Aorta (tissue), 5 donors: ENCODE measurements at regions not wholly inside any gene's neighbourhood (a gene's known extent, or its start where the extent isn't known, plus 50 kb on each side); places are given as distances from the start of the nearest gene placed in this dataset.

Experiments
- ATAC-seq: fragments of 200-7000 bp; cut with Tn5 transposase; one replicate; pipeline ENCODE4 v1.9.1; 2022; ENCODE audit warnings: moderate library complexity; ENCODE audit not compliant: low FRiP score
- DNase-seq, 2 donors: peaks; one replicate each; pipeline ENCODE4 v3.0.0-alpha.2; 2020
- H3K27ac ChIP-seq, 2 donors: one replicate each; pipeline ENCODE4 v1.5.1; 2013; ENCODE audit warnings: low read length in 2 of 2, mild to moderate bottlenecking in 2 of 2, moderate library complexity in 2 of 2, control low read depth in 1 of 2, inconsistent platforms in 1 of 2, low read depth in 1 of 2
- H3K27me3 ChIP-seq, 2 donors: one replicate each; pipeline ENCODE4 v1.6.1; 2013; ENCODE audit warnings: control low read depth in 1 of 2, low read length in 1 of 2, mild to moderate bottlenecking in 1 of 2, moderate library complexity in 1 of 2; ENCODE audit not compliant: insufficient read depth in 2 of 2, control insufficient read depth in 1 of 2
- H3K36me3 ChIP-seq, 2 donors: one replicate each; pipeline ENCODE4 v1.6.1; 2013; ENCODE audit warnings: control low read depth in 1 of 2, low read length in 1 of 2, mild to moderate bottlenecking in 1 of 2; ENCODE audit not compliant: insufficient read depth in 2 of 2, control insufficient read depth in 1 of 2
- H3K4me1 ChIP-seq, 2 donors: one replicate each; pipeline ENCODE4 v1.6.1; 2013; ENCODE audit warnings: low read length in 2 of 2, control low read depth in 1 of 2, mild to moderate bottlenecking in 1 of 2, moderate library complexity in 1 of 2; ENCODE audit not compliant: insufficient read depth in 2 of 2, control insufficient read depth in 1 of 2
- H3K4me3 ChIP-seq, 2 donors: one replicate each; pipeline ENCODE4 v1.5.1; 2013; ENCODE audit warnings: low read length in 2 of 2, control low read depth in 1 of 2, mild to moderate bottlenecking in 1 of 2
- H3K9me3 ChIP-seq: one replicate; pipeline ENCODE4 v1.6.1; 2013; ENCODE audit warnings: mild to moderate bottlenecking, low read length; ENCODE audit not compliant: control insufficient read depth
- WGBS, 2 donors: extraction: QIAGEN DNeasy Blood & Tissue Kit; methylation state at CpG; one replicate each; pipeline ENCODE4 v1.1.7; 2013; 5-methylcytosine and 5-hydroxymethylcytosine counted together
- intact Hi-C, 2 donors: fragments of 100-400 bp; cut with DNase I; formaldehyde crosslinking; loops; one replicate each; pipeline versions ENCODE4 v1.14.2 to v1.15.0; 2022
- donor health status: healthy with polysubstance abuse.
- donor health status: Bipolar disorder and iron deficiency.
- donor health status: DM: no; HTN: no; CAD: no.
- donor health status: DM: no; HTN: no; CAD: no.
- donor health status: DM: yes; HTN: yes; CAD: no.

- intact Hi-C loops, result no loop called here
- Histone ChIP-seq H3K4me3 (no peak overlapping the region), H3K4me1 (no peaks in the 10 kb centered on the region), H3K9me3 (no peaks in the 10 kb centered on the region), H3K27me3 (no peaks in the 10 kb centered on the region), H3K27ac (no peak overlapping the region), H3K36me3 (no peaks in the 10 kb centered on the region)
- ATAC-seq (no peak), DNase-seq (no peak)
- WGBS, 2 donors, result 27 to 30% methylated on average over 7 of the region's 7 CpGs
These were observed 527.7 kb upstream of the POM121L12 start for GRCh38 chr7:52507546-52508255.

- no peak overlapping the region for H3K4me3 ChIP-seq
- intact Hi-C loops, result no loop called here
- H3K4me1 ChIP-seq, result no peaks in the 10 kb centered on the region
These were observed 529.1 kb upstream of the POM121L12 start for GRCh38 chr7:52506325-52506724.

GRCh38 chr7:52504561-52504960, 530.9 kb upstream of the POM121L12 start:
- Histone ChIP-seq H3K4me1 (no peaks in the 10 kb centered on the region), H3K27ac (no peak overlapping the region), H3K9me3 (peaks cover 1% of the 10 kb centered on the region), H3K27me3 (no peaks in the 10 kb centered on the region), H3K36me3 (no peaks in the 10 kb centered on the region), H3K4me3 (no peak overlapping the region)
- intact Hi-C loops, result no loop called here
- ATAC-seq, result no peak
- DNase-seq, result no peak
- WGBS, 2 donors, result 83 to 84% methylated on average over 2 of the region's 2 CpGs

More at GRCh38 chr7:52506325-52506724, 529.1 kb upstream of the POM121L12 start:
- Histone ChIP-seq H3K27me3 (no peaks in the 10 kb centered on the region), H3K9me3 (peaks cover 1% of the 10 kb centered on the region), H3K27ac (no peak overlapping the region), H3K36me3 (no peaks in the 10 kb centered on the region)
- 6 to 8% methylated on average over 2 of the region's 2 CpGs for WGBS, 2 donors
- ATAC-seq, result no peak
- no peak for DNase-seq

- Histone ChIP-seq H3K9me3 (peaks cover 1% of the 10 kb centered on the region), H3K27ac (no peak overlapping the region), H3K36me3 (no peaks in the 10 kb centered on the region), H3K4me1 (no peaks in the 10 kb centered on the region), H3K4me3 (no peak overlapping the region), H3K27me3 (no peaks in the 10 kb centered on the region)
- WGBS, 2 donors, result 78 to 89% methylated on average over 4 of the region's 4 CpGs
- intact Hi-C loops, result no loop called here
- DNase-seq (no peak), ATAC-seq (no peak)
These were observed 533.2 kb upstream of the POM121L12 start for GRCh38 chr7:52502281-52502680.

GRCh38 chr7:52501696-52502095, 533.7 kb upstream of the POM121L12 start:
- intact Hi-C loops, result no loop called here
- 79% methylated on average over 2 of the region's 2 CpGs for WGBS, 2 donors

GRCh38 chr7:52500841-52501240, 534.6 kb upstream of the POM121L12 start:
- ATAC-seq, result no peak

More at GRCh38 chr7:52501696-52502095, 533.7 kb upstream of the POM121L12 start:
- Histone ChIP-seq H3K27ac (no peak overlapping the region), H3K4me3 (no peak overlapping the region), H3K4me1 (no peaks in the 10 kb centered on the region), H3K27me3 (no peaks in the 10 kb centered on the region), H3K36me3 (no peaks in the 10 kb centered on the region), H3K9me3 (peaks cover 1% of the 10 kb centered on the region)
- ATAC-seq (no peak), DNase-seq (no peak)

GRCh38 chr7:52498366-52498765, 537.1 kb upstream of the POM121L12 start:
- H3K27me3 ChIP-seq, result no peaks in the 10 kb centered on the region
- H3K9me3 ChIP-seq, result peaks cover 1% of the 10 kb centered on the region
- no peak for DNase-seq
- WGBS, 2 donors, result 76 to 88% methylated on average over 1 of the region's 1 CpG
- H3K36me3 ChIP-seq, result no peaks in the 10 kb centered on the region
- no peak overlapping the region for H3K4me3 ChIP-seq
- intact Hi-C loops, result no loop called here
- no peak for ATAC-seq
- no peaks in the 10 kb centered on the region for H3K4me1 ChIP-seq
- no peak overlapping the region for H3K27ac ChIP-seq

More at GRCh38 chr7:52500841-52501240, 534.6 kb upstream of the POM121L12 start:
- Histone ChIP-seq H3K36me3 (no peaks in the 10 kb centered on the region), H3K4me3 (no peak overlapping the region), H3K9me3 (peaks cover 1% of the 10 kb centered on the region), H3K27ac (no peak overlapping the region), H3K4me1 (no peaks in the 10 kb centered on the region), H3K27me3 (no peaks in the 10 kb centered on the region)
- DNase-seq, result no peak
- intact Hi-C loops, result no loop called here
- WGBS, 2 donors, result 71 to 77% methylated on average over 3 of the region's 3 CpGs

- intact Hi-C loops, result no loop called here
- Histone ChIP-seq H3K27me3 (no peaks in the 10 kb centered on the region), H3K27ac (no peak overlapping the region), H3K4me3 (no peak overlapping the region), H3K36me3 (no peaks in the 10 kb centered on the region), H3K4me1 (no peaks in the 10 kb centered on the region), H3K9me3 (no peaks in the 10 kb centered on the region)
- 49 to 55% methylated on average over 3 of the region's 3 CpGs for WGBS, 2 donors
- no peak for DNase-seq
- no peak for ATAC-seq
These were observed 549.2 kb upstream of the POM121L12 start for GRCh38 chr7:52486267-52486666.

GRCh38 chr7:52482076-52482475, 553.4 kb upstream of the POM121L12 start:
- no peak for ATAC-seq
- H3K4me1 ChIP-seq, result no peaks in the 10 kb centered on the region
- H3K27me3 ChIP-seq, result no peaks in the 10 kb centered on the region
- intact Hi-C loops, result no loop called here
- no peak overlapping the region for H3K27ac ChIP-seq
- whole genome bisulfite sequencing, 2 donors, result 59 to 60% methylated on average over 2 of the region's 2 CpGs
- H3K9me3 ChIP-seq, result no peaks in the 10 kb centered on the region
- H3K4me3 ChIP-seq, result no peak overlapping the region
- DNase-seq, result no peak
- no peaks in the 10 kb centered on the region for H3K36me3 ChIP-seq
